ENCODE measurements at regions not wholly inside any gene's neighbourhood (a gene's known extent, or its start where the extent isn't known, plus 50 kb on each side); places are given as distances from the start of the nearest gene placed in this dataset.
"Not testable (repeated sequence)": the region's sequence is repeated elsewhere in the genome, so short reads cannot be mapped to it uniquely, and the experiment has no call there.

DNA sequence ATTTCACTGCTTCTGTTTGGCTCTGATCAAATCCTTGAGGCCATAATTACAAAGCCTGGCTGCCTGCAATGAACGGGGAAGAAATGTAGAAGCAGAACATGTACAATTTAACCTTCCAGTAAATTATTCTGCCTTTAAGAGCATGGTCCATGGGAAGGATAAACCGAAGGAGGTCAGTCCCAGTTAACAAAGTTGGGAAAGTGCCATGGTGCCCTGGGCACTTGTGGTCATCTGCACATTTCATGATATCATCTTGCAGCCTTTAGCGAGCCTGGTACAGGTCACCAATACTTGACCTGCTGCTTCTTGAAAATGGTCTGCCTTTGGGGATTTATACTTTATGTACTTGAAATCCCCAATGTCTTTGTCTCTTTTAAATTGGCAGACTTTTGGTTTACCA lies 175.9 kb upstream of the KITLG start:
- no peak for DNase-seq (ENCODE audit: low read depth in 2 of 2)

DNA sequence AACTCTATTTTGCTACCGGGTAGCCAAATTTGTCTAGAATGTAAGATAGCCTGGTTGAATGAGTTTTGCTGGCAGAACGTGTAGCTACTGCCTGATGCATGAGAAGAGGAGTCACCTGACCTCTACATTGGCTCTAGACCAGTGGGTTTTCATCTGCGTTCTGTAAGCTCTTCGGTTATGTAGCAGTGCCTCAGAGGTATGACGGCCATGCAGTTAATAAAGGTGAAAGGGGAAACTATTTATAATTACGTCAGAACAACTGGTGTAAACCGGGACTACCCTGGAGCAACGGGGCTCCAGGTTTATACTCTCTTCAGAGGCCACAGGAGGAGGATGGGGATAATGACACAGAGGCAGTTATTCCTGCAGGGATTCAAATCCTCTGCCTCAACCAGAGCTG lies 173.4 kb upstream of the KITLG start:
- DNase-seq (ENCODE audit: low read depth in 2 of 2), result no peak

DNA sequence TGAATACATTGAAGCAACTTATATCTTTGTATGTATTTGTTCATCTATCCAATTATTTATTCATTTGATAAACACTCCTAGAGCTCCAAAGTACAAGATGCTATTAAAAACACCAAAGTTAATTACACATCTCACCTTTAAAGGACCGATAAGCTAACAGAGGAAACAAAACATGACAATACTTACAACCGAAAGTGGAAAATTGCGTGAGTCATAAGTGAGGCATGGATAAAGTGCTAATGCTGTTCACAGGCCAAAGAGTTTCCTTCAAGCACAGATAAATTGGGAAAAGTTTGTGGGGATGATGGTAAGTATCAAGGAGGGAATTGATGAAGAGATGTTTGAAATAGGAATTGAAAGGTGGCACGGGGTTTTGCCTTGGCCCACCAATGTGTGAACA lies 172.8 kb upstream of the KITLG start:
- no peak for DNase-seq (ENCODE audit: low read depth in 2 of 2)

DNA sequence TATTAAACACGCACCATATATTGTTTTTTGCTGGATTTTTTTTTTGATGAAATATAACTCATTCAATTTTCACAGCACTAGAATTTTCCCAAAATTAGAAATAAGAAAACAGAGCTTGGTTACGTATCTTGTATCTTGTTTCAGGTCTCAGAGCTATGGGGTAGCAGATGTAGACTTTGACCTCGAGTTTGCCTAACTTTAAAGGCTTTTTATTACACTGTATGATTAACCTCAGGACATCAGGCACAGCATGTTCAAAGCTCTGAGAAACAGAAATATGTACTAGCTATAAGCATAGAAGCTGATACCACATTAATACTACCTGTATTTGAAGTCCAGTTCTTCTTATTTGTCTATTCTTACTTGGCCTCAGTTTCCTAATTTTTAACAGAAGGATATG lies 171.9 kb upstream of the KITLG start:
- DNase-seq (ENCODE audit: low read depth in 2 of 2), result no peak

DNA sequence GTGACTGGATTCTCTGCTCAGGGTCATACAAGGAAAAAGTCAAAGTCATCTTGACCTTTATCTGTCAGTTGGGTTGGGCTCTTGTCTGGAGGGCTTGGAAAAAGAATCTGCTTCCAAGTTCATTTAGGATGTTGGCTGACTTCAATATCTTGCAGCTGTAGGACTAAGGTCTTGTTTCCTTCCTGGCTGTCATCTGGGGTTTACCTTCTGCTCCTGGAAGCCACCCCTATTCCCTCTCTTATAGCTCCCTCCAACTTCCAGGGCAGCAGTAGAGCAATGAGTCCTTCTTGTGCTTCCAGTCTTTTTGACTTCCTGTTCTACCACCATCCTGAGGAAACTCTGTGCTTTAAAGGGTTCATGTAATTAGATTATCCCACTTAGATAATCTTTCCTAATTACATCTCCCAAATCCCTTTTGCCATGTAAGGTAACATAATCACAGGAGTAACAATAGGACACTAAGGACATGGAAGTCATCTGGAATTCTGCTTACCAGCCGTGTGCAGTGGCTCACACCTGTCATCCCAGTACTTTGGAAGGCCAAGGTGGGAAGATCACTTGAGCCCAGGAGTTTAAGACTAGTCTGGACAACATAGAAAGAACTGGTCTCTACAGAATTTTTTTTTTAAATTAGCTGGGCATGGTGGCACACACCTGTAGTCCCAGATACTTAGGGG lies 170.7 kb upstream of the KITLG start:
- DNase-seq (ENCODE audit: low read depth in 2 of 2), result no peak

DNA sequence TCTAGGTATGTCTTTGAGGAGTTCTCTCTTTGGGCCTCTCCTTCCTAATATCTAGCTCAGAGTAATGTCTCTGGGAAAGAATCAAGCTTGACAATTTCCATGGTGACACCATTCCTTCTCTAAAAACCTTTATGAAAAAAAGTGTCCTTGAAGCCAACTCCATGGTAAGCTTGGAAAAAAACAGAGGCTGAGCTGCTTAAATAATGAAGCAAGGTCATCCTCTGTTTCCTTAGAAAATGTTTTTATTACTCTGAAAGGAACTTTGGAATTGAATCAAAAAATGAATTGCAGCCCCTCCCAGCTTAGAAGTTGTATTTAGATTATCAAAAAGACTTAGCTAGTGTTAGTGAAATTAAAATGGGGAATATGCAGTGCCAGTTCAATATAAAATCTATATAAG lies 166.1 kb upstream of the KITLG start:
- DNase-seq (ENCODE audit: low read depth in 2 of 2), result no peak

DNA sequence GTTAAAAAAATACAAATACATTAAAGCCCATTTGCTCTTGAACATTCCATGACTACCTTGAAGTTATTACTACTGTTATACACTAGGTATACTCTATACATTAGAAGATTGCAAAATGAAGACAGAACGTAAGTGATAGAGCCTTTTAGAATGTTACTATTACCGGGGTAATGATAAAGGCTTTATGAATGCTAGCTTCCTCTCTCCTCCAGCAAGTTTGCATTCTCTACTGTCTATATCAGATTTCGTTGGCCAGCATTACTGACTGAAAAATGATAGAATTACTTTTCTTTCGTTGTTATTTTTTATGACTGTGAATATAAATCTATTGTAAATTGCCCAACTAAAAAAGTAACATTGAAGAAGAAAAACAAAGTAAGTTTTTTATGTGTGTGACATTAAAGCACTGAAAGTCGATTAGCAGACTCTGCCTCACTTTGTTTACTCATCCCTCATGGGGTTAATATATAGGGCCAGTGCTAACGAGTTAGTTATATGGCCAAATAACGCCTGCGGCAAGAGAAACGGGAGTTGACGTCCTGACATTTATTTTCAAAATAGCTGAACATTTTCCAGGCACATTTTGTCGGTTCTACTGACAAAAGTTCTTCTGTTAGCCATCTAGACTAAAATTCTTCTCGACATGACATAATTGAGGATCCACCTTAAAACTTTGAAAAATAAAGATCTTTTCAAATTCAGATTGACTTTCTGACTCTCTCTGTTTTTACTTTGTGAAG lies 163.8 kb upstream of the KITLG start:
- no peak for DNase-seq (ENCODE audit: low read depth in 2 of 2)

DNA sequence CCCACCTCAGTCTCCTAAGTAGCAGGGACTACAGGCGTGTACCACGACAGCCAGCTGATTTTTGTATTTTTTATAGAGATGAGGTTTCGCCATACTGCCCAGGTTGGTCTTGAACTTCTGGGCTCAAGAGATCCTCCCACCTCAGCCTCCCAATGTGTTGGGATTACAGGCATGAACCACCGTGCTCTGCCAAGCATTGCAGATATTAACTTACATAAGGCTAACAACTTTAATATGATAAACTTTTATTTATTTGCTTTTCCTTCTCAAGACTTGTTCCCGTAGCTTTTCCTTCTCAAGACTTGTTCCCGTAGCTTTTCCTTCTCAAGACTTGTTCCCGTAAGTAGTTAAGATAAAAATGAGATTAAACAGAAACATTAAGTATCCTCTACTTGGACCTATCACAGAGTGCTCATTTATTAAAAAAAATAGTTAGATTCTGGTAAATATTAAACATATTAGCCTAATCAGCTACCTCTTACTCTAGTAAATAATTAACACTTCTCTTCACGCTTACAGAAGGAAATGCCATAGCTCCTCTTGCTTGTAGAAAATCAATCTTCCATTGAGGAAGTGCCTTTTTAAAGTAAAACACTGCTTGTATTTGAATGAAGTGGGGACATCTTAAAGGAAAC lies 157.7 kb upstream of the KITLG start:
- DNase-seq (ENCODE audit: low read depth in 2 of 2), result no peak

DNA sequence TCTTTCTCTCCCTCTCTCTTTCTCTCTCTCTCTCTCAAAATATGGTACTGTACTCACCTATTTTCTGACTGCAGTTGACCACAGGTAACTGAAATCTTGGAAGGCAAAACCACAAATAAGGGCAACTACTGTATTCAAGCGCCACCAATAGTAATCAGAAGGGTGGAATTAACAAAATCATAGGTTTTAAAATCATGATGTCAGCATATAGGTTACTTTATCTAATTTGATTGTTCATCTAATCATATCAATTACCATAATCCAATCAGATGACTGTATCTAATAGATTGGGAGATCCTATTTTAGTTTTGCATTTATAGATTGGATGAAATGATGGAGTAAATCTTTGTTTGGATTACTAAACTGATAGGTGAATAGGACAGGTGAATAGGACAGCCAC lies 155.8 kb upstream of the KITLG start:
- no peak for DNase-seq (ENCODE audit: low read depth in 2 of 2)

DNA sequence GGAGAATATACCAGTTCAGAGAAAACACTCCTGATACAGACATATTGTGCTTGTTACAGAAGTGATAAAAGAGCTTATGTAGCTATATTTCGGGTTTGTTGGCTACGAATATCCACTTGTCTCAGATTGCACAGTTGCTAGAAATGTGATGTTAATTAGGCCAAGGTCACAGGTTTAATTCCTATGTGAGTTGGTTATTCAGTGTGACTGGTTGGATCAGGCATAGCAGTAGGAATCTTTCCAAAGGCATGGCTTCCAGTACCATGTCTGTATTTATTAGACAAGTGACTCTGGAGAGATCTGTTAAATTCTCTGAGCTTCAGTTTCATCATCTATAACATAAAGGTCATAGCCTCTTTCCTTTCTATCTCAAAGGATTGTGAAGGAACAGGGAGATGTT lies 152.7 kb upstream of the KITLG start:
- DNase-seq (ENCODE audit: low read depth in 2 of 2), result no peak

DNA sequence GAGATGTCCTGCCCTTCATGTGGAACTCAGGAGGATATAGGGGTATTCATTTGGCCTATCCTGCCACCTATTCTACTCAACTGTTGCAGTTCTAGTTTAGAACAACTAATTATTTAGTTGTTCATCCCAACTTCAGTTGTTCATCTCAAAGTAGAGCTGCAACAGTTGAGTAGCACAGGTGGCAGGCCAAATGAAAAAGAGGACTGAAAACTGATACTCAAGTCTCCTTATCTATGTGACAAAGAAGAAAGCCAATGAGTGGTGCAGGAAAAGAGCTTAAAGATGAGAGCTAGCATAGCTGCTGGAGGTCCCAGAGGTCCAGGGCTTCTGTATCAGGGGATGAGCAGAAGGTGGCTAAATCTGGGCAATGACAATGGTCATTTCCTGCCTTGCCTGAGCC lies 148.9 kb upstream of the KITLG start:
- no peak for DNase-seq (ENCODE audit: low read depth in 2 of 2)

DNA sequence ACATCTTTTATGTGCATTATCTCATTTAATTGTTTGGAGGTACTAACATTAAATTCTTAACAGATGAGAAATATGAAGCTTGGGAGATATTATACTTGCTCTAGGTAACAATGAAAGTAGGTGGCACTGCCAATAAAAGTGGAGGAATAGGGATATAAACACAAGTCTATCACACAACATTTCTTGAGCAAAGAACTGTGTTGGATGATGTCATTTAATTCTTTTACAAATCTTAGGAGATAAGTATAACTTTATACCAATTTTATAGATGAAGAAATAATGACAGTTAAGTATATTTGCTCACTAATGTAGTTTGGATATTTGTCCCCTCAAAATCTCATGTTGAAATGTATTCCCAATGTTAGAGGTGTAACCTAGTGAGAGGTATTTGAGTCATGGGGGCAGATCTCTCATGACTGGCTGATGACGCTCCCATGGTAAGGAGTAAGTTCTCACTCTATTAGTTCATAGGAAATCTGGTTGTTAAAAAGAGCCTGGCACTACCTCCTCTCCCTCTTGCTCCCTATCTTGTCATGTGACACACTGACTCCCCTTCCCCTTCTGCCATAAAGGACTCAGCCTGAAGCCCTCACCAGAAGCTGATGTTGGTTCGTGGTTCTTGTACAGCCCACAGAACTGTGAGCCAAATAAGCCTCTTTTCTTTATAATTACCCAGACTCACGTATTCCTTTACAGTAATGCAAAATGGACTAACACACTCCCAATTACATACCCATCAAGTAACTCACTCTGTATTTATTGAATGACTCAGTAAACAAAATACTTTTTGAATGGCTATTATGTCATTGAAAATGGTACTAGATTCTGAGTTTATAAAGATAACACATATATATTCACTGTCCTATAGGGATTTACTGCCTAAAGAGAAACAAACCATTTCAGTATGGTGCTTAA lies 146.8 kb upstream of the KITLG start:
- no peak for DNase-seq (ENCODE audit: low read depth in 2 of 2)

DNA sequence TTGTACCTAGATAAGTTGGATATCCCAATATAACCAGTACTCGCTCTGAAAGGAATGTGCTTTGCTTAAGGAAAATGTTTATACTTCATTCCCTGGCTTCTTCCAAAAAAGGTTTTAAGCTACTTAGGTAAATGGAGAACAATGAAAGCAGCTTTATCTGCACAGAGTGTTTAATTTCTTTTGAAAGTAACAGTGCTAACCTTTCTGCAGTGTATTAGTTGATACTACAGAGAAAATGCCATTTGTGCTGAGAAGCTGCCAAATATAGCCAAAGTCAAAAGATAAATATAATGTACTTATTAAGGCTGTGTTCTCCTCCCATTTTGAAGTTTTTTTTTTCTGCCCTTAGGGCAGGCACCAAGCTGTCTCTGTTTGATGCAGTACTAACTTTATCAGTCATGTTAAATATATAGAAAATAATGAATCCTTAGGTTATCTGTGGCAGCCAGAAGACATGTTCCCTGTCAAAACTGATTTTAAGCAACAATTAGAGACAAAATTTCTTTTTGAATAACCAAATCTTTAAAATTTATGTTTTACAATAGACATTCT lies 145.4 kb upstream of the KITLG start:
- no peak for DNase-seq (ENCODE audit: low read depth in 2 of 2)

DNA sequence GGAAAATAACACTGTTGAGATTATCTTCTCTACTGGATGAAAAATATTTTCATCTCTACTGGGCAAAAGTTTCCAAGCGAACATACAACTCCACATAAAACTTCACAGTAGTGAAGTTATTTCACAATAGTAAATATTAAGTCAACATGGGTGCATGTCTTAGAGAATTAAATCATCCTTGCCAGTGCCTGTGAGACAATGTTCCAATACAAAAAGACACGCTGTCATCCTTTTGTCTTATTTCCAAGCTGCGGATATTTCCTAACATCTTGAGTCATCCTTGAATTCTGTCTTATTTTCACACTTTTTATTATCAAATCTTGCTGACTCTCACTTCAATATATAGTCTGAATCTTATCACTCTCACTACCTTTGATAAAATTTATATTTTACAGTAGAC lies 142.9 kb upstream of the KITLG start:
- no peak for DNase-seq (ENCODE audit: low read depth in 2 of 2)

DNA sequence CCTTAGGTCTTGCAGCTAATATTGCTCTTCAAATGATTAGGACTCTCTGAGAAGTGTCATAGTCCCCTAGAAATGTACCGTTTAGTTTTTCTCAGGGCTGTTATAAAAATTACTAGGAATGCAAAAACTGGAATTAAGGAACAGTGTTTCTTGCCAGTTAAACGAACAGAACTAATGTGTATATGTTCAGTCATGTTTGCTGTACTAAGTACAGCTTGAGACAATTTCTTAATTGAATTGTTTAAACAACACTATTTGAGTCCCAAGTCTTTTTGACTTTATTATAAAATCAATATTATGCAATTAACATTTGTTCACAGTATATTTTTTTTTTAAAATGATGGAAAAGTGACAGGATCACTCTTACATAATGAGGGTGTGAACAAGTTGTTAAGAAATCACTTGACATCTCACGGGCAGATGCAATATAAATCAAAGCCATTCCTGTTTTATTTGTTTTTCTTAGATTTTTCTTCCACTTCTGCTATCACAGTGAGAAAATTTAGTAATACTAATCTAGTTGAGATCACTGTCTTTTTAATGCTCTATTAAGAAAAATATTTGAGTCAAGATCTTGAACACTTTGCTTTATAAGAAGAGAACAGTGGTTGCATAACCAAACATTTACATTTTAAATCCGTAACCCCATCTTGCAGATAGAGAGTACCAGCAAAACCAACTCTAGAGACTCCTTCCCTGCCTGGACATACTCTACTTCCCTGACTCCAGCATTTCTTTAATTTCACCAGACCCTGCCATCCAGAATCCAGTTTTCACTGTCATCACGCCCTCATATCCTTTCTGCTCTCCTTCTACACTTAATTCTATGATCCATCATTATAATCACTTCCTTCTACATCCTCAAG lies 140.7 kb upstream of the KITLG start:
- DNase-seq (ENCODE audit: low read depth in 2 of 2), result no peak

DNA sequence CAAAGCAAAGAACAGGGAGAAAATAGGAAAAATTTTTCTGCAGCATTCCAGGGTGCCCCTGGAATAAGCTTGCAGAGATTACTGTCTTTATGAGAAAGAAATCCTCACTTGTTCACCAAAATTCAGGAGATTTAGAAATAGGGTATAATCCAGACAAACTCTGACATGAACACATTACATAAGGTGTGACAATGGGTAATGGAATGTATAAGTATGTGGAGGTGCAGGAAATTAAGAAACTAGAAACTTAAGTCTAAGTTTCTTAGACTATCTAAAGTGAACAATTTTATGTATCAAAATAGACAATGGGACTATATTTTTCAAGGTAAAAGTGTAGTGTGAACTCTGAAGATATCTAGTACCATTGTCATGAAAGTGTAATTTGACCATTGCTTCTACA lies 140.0 kb upstream of the KITLG start:
- no peak for DNase-seq (ENCODE audit: low read depth in 2 of 2)

DNA sequence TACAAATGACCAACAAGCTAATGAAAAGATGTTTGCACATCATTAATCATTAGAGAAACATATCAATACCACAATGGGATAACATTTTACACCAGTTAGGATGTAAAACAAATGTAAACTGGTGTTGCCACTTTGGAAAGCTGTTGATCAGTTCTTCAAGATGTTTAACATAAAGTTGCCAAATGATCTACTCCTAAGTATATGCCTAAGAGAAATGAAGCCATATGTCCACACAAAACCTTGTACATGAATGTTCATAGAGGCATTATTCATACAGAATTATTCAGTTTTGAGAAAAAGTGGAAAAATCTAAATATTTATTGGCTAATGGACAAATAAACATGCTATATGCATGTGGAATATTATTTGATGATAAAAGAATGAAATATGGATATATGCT lies 136.9 kb upstream of the KITLG start:
- DNase-seq (ENCODE audit: low read depth in 2 of 2), result no peak

DNA sequence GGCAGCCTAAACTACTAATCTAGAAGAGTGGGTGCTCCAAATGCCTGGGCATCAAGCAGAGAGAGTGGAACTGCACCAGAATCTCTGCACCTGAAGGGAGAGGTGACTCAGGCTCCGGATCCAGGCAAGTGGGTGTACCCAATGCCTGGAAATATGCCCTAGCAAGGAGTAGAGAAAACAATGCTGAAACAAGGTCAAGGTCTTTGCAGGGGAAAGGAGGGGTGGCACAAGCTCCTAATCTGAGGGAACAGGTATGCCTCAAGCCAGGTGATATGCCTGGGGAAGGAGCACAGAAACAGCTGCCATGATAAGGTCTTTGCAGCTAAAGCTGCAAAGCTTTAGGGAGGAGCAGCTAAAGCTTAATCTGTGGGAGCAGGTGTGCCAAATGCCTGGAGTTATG lies 136.0 kb upstream of the KITLG start:
- no peak for DNase-seq (ENCODE audit: low read depth in 2 of 2)

DNA sequence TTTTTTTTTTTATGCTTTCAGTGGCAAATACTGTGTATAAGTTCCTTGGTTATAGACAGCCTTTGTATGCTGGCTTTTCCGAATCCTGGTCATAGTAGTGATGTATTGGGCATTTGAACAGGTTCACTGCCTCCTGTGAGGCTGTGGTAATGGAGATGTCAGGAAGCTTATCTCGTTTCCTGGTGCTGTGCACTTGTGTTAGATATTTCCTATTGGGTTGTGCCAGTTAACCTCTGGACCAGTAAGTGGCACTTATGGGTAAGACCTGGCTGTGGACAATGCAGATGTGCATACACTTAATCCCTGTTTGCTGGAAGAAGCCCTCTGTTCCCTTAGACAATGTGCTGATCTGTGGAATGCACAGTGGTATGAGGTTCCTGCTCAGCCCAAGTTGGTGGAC lies 135.4 kb upstream of the KITLG start:
- no peak for DNase-seq (ENCODE audit: low read depth in 2 of 2)

DNA sequence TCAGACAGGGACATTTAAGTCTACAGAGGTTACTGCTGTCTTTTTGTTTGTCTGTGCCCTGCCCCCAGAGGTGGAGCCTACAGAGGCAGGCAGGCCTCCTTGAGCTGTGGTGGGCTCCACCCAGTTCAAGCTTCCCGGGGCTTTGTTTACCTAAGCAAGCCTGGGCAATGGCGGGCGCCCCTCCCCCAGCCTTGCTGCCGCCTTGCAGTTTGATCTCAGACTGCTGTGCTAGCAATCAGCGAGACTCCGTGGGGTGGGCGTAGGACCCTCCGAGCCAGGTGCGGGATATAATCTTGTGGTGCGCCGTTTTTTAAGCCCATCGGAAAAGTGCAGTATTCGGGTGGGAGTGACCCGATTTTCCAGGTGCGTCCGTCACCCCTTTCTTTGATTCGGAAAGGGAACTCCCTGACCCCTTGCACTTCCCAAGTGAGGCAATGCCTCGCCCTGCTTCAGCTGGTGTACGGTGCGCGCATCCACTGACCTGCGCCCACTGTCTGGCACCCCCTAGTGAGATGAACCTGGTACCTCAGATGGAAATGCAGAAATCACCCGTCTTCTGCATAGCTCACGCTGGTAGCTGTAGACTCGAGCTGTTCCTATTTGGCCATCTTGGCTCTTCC lies 134.1 kb upstream of the KITLG start:
- DNase-seq (ENCODE audit: low read depth in 2 of 2), result not testable (repeated sequence)

DNA sequence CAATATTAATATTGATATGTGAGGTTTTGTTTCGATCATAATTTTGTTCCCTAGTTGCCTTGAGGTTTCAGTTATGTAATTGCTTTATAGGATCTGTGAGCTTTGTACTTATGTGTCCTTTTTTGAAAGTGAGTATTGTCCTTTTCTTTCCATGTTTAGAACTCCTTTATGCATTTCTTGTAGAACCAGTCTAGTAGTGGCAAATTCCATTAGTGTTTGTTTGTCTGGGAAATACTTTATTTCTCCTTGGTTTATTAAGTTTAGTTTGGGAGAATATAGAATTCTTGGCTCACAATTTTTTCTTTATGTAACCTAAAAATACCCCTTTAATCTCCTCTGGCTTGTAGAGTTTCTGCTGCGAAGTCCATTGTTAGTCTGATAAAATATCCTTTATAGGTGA lies 127.5 kb upstream of the KITLG start:
- no peak for DNase-seq (ENCODE audit: low read depth in 2 of 2)
